8988T (cell line): ENCODE measurements at regions not wholly inside any gene's neighbourhood (a gene's known extent, or its start where the extent isn't known, plus 50 kb on each side); places are given as distances from the start of the nearest gene placed in this dataset.
"Not testable (repeated sequence)": the region's sequence is repeated elsewhere in the genome, so short reads cannot be mapped to it uniquely, and the experiment has no call there.

Experiments used
- DNase-seq: peaks from one replicate; pipeline ENCODE4 v3.0.0; 2011

DNA sequence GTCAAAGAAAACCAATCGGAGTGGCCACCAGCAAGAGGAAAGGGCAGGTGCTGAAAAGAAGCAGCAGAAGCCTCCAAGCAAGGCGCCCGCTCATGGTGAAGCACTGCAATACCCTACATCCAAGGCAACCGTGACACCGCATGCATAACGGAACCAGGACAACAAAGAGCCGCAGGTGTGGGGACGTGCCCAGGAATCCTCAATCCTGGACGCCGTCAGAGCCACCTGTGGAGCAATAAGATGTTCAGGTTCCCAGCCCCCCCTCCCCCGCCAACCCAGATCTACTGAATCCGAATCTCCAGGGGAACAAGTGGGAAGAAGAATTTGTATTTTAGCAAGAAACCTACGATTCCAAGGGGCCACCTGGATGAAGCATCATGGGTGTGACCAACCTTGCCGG lies 70.8 kb downstream of the SHANK2 start:
- no peak for DNase-seq

DNA sequence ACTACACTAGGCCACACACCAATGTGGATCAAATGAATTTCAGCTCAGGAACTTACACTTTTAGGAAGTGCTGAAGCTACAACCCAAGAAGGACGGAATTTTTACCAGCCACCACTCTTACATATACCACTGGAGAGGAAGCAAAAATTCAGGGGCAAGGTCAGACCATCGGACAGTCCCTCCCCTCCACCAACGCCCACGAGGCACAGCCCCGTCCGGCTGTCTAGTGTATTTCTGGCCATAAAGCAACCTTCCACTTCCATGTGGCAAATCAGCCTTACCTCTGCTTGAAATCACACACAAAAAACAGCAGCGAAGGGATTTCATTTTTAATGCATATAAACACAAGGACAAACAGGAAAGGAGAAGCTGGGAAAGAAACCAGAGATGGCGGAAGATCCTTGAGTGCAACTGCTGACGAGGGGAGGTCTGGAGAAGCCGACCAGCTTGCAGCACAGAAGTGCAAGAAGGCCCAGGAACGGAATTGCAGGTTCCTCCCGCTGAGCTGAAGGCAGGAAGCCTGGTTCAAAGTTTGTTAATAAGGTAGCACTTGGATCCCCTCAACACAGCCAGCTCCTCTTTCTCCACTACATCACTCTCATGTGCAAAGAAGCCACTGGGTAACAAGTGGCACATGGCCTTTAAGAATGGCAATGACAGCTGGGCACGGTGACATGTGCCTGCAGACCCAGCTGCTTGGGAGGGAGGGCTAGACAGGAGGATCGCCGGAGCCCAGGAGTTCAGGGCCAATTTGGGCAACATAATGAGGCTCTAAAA lies 71.5 kb downstream of the SHANK2 start:
- DNase-seq: no peak

DNA sequence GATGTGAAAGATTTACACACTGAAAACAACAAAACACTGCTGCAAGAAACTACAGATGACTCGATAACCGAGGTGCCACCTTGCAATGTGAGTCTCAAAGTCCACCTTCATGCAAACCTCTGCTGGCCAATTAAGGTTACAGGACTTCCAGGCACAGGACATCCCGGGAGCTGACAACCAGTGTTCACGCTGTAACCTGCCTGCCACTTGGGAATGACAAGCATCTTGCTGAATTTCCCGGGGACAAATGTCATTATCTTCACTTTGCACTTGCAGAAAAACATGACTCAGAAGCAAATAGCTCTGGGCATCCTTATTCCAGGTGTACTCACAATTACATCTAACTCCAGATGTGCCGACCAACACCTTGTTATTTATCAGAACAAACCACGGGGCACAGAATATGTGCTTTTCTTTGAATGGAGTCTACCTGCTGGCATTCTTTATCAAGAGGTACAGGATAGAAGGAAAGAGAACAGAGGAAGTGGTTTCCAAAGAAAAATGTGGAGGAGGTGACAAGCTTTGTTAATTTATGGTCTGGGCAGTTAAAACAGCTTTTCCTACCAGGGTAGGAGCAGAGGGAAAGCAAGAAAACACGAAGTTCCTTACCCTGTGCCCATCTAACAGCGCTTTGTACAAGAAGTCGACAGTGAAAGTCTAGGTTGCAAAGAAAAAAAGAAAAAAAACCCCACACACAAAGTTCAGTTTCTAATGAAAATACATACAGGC lies 72.3 kb downstream of the SHANK2 start:
- no peak for DNase-seq

DNA sequence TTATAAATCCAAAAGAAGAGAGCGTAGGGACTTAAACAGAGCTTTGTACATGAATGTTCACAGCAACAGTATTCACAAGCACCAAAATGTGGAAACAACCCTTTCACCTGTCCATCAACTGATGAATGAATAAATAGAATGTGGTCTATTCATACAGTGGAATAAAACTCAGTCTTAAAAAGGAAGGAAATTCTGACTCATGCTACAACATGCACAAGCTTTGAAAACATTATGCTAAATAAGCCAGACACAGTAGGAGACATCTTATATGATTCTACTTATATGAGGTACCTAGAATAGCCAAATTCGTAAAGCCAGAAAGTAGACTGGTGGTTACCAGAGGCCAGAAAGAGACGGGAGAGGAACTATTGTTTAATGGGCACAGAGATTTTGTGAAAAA lies 74.3 kb downstream of the SHANK2 start:
- no peak for DNase-seq

DNA sequence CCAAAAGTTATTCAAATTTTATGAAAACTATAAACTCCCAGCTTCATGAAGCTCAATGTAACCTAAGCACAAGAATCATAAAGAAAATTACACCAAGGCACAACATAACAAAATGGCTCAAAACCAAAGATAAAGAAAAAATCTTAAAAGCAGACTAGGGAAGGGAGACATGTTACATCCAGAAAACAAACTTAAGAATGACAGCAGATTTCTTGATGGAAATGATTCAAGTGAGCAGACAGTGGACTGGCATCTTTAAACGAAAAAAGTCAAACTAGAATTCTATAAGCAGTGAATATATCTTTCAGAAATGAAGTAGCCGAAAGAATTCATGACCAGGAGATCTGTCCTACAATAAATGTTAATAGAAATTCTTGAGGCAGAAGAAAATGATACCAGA lies 75.6 kb downstream of the SHANK2 start:
- DNase-seq: no peak

DNA sequence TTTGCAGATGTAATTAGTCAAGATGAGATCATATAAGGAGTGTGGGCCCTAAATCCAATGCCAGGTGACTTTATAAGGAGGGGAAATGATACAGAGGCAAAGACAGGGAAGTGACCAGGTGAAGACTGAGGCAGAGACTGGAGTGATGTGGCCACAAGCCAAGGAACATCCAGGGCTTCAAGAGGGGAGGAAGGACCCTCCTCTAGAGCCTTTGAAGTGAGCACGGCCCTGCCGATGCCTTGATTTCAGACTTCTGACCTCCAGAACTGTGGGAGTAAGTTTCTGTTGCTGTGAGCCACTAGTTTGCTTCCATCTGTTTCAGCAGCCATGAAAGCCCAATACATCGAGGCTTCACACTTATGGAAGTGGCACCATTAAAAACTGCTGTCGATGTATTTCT lies 78.7 kb downstream of the SHANK2 start:
- DNase-seq: no peak

DNA sequence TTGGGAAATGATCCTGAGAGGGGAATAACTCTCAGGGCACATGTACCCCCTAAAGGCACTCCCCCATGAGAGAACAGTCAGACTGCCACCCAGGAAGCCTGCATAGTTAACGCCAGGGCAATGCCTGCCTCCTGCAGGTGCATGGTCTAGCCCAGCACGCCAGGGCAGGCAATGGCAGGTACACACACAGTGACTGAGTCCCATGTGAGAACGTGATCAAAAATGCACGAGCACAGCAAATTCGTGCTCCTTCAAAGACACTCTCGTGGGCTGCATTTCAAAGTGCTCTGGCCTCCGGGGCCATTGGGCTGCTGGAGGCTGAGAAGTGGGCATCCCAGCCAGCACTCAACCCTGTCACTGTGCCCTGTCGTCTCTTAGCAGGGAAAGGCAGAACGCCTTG lies 79.7 kb downstream of the SHANK2 start:
- no peak for DNase-seq

DNA sequence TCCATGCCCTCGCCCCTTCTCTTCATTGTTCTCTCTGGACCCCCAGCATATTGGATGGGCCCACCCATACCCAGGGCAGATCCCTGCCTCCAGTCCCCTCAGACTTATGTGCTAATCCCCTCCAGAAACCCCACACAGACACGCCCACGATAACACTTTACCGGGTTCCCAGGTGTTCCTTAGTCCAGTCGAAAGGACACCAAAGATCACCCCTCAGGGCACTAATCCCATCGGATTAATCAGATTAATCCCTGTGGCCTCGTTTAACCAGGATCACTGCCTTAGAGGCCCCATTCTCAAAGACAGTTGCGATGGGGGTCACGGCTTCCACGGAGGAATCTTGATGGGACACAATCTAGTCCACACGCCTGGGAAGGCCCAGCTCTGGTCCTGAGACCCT lies 80.8 kb downstream of the SHANK2 start:
- DNase-seq: no peak

DNA sequence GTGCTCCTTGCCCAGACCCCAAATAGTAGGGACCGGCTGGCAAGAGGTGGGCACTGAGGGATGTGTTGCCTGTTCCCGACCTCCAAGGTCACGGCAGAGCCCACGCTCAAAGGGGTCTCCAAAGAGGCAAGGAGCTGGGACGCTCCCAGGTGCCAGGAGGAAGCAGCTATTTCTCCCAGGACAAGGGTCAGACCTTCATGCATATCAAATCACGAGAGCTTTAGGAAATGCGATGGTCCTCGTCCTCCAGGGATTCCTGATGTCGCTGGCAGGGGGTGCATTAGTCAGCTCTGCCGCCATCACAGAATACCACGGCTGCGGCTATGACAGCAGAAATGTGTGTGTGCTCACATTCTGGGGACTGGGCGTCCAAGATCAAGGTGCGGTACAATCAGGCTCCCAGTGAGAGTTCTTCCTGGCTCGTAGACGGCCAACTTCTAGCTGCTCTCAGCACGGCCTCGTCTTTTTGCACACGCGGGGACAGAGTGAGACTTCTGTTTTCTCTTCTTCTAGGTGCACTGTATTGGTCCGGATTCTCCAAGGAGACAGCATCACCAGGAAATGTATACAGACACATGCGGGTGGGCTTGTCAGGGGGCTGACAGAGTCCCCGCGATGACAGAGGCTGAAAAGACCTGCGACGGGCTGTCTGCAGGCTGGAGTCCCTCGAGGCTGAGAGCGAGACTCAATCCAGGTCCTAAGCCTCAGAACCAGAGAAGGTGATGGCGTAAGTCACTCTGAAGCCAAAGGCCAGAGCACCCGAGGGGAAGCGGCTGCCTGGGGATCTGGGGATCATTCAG lies 81.6 kb downstream of the SHANK2 start:
- DNase-seq: no peak

DNA sequence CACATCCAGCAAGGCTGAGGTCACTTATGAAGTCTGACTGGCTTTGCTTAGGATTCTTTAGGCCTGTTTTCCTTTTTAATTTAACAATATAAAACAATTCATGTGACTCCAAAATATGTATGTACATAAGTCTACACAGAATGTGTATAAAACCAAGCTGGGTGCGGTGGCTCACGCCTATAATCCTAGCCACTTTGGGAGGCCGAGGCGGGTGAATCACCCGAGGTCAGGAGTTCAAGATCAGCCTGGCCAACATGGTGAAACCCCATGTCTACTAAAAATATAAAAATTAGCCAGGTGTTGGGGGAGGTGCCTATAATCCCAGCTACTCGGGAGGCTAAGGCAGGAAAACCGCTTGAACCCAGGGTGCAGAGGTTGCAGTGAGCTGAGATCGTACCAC lies 83.1 kb downstream of the SHANK2 start:
- DNase-seq: no peak

DNA sequence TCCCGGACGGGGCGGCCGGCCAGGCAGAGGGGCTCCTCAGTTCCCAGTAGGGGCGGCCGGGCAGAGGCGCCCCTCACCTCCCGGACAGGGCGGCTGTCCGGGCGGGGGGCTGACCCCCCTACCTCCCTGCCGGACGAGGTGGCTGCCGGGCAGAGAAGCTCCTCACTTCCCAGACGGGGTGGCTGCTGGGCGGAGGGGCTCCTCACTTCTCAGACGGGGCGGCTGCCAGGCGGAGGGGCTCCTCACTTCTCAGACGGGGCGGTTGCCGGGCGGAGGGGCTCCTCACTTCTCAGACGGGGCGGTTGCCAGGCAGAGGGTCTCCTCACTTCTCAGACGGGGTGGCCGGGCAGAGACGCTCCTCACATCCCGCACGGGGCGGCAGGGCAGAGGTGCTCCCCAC lies 84.6 kb downstream of the SHANK2 start:
- not testable (repeated sequence) for DNase-seq

DNA sequence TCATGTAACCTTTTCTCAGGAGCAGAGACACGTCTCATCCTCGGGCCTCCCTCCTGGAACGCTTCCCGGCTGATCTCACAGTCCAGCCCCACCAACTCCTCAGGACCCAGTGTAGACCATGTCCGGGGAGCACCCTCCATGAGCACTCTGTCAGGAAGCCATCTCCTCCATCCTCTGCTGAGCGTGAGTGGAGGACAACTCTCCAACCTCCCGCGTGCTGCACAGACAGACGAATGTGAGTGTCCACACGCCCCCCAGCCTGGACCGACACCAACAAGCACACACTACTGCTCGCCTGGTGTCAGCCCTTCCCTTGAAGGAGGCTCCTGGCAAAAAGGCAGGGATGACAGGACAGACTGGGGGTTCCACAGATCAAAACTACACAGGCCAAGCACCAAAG lies 86.6 kb downstream of the SHANK2 start:
- DNase-seq: no peak

DNA sequence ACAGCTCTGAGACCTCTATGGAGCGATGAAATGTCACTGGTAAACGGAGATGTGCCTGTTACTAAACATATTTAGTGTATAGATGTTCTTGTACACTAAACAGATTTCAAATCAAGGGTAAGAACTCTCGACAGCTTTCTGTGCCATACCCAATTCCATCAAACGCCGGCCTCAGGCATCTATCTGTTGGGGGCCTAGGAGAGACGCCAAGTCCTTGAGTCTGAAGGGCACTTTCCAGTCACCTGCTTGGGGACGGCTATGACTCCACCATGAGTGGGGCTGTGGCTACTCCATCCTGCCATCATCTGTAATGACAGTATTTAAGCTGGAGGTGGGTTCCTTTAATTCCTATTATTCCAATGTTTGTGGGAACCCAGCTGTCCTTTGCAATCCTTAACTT lies 87.8 kb downstream of the SHANK2 start:
- no peak for DNase-seq

DNA sequence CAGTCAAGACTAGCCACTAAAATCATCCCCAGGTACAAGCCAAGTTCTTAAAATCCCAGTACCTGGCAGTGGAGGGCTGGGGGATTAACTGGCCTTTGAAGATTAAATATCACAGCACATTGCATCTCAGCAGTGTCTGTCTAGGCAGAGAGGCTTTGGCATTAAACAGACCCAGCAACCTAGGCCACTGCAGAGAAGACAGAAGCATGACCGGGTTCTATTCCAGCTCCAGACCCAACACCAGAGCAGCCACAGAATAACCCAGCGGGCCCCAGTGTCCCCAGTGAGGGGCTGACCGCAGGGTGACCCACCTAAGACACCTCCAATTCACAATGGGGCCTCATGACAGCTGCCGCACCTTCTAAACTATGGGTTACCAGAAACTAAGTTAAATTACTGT lies 88.2 kb downstream of the SHANK2 start:
- no peak for DNase-seq

DNA sequence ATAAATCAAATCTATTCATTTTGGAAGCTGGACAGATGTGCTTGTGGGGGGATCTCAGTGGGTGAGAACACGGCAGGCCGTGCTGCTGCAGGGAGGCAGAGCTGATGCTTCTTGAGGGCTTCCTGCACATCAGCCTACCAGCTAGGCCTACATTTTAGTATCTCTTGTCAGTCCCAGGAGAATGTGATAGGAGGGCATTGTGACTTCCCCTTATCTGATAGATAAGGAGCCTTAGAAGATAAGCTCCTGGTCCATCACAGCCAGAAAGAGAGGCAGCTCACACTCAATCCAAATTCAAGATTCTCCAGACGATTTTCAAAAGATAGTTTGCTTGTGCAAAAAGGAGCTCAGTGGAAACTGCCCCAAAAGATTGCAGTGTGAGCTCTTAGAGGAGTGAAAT lies 89.0 kb downstream of the SHANK2 start:
- no peak for DNase-seq

DNA sequence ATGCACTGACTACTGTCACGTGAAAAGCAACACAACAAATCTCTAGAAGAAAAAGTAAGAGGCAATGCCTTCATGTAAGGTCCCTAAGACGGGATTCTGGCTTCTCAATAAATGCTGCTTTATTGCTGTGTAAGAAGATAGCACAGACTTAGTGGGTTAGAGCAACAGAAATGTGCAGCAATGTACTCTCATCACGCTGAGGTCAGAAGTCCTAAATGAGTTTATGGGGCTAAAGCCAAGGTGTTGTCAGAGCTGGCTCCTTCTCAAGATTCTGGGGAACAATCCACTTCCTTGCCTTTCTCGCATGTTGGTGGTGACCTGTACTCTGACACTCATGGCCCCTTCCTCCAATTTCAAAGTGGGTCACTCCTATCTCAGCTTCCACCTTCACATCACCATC lies 93.4 kb downstream of the SHANK2 start:
- no peak for DNase-seq

DNA sequence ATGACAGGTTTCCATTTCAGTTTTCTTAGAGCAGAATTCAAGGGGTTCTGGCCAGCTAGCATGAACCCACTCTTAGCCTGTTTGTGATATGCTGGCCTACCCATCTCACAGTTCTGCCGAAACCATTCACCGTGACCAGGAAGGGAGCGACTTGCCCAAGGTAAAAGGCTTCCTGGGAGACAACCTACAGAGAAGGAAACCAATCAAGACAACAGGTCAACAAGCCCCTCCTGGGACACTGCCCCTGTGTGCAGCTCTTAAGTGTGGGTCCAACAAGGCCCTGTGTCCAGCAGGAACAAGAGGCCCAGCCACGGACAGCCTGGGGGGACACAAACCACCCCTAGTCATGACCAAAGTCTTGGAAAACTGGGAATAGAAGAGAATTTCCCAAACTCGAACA lies 94.7 kb downstream of the SHANK2 start:
- DNase-seq: not testable (repeated sequence)

DNA sequence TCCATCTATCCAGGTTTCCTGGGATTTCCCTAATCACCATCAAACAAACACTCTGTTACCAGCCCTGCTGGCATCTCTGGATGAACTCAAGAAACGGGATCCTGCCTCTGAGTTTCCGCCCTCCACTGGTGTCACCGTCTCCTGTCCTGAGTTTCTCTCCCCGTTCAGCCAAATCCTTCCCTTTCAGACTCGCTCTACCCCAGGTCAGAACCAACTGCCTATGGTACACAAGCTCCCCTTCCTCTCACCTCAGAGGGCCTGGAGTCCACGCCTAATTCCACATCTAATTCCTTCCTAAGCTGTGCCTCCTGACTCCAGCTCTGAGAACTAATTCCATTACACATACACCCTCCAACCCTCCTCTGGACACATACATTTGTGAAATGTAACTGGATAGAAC lies 96.1 kb downstream of the SHANK2 start:
- no peak for DNase-seq

DNA sequence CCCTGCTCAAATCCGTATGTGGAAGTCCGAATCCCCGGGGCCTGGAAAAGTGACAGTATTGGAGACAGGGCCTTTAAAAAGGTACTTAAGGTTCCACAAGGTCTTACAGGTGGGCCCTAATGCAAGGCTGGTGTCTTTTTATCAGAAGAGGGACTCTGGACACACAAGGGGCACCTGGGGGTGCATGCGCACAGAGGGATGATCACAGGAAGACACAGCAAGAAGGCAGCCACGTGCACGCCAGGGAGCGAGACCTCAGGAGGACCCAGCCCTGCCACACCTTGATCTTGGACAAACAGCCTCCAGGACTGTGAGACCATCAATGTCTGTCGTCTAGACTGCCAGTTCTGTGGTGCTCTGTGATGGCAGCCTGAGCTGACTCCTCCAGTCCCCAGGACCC lies 96.5 kb downstream of the SHANK2 start:
- no peak for DNase-seq

DNA sequence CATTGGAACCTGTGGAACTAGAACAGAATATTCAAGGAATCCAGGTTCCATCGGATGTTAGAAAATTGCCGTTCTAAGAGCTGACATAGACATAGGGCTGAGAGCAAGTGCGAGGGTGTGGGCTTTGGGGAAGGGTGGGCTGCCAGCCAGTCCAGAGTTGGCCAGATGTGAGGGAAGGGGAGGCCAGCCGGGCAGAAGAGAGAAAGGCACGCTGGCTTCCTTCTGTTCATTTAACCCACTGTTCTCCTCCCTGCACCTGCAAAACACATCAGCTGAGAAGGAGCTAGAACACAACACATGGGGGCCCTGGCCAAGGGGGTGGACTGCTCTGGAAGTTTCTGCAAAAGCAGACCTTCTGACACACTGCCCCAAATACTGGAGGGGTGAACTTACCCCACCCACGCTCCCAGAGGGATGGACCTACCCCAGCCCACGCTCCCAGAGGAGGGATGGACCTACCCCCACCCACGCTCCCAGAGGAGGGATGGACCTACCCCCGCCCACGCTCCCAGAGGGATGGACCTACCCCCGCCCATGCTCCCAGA lies 98.0 kb downstream of the SHANK2 start:
- no peak for DNase-seq

DNA sequence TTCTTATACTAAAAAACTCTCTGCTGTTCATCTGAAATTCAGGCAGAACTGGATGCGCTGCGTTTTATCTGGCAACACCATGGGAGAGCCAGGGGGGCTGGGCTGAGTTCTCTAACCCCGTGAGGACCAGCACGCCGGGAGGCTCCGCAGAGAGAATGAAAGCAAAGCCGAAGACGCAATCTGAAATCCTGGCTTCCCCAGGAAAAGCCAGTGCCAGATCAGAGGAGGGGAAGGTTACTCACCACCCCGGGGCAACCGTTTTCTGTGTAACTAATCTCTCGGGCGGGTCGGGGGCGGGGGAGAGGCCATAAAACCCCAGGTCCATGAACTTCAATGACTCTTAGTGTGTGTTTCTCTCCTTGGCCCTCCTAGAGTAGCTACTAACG lies 99.4 kb downstream of the SHANK2 start:
- no peak for DNase-seq

DNA sequence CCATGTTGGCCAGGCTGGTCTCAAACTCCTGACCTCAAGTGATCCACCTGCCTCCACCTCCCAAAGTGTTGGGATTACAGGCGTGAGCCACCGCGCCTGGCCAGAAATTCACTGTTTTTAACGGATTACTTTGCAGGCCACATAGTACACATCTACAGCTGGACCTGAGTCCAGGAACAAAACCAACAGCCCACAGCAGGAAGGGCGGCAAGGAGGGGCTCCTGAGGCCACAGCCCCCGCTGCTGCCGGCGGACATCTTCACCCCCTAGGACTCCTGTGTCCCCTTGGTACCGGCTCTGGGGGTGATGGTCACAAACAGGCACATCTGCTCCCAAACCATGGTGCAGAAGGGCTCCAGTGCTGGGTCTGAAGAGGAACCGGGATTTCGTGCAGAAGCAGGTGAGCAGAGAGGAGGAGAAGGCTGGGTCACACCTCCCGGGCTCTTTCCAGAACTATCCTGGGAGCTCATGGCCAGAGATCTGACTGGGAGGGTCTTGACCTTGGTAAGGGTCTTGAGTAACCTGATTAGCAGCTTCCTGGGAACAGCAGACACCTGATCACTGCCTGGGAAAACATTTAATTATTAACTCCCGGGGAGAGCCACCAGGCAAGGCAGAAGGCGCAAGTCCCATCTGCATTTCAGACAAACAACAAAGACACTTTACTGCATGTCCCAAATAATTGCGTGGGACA lies 99.9 kb downstream of the SHANK2 start:
- not testable (repeated sequence) for DNase-seq

DNA sequence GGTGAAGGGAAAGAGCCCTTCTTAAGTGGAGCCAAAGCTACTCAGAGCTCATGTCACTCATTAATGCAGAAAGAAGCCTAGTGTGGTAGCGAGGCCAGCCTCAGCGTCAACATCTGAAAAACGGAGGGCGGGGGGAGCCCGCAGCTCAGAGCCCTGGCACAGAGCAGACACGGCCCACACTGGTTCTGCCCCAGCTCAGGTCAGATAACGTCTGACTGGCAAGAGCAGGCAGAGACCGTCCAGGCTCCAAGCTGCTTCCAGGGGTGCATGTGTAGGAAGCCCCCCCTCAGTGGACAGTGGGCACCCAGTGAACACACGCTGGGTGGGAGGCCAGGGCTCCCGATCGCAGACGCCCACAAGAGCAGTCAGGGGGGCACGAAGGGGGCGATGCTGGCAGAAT lies 100.8 kb downstream of the SHANK2 start:
- DNase-seq: no peak
